Jurkat, Clone E6-1 (cell line): ENCODE measurements at regions not wholly inside any gene's neighbourhood (a gene's known extent, or its start where the extent isn't known, plus 50 kb on each side); places are given as distances from the start of the nearest gene placed in this dataset.
"Not testable (repeated sequence)": the region's sequence is repeated elsewhere in the genome, so short reads cannot be mapped to it uniquely, and the experiment has no call there.

Experiments
- DNase-seq: peaks from one replicate; pipeline ENCODE4 v3.0.0-alpha.2; 2011; ENCODE audit warnings: low read depth, low spot score
- H3K4me3 ChIP-seq: 2 replicates; pipeline ENCODE4 v1.5.1; 2011; ENCODE audit warnings: mild to moderate bottlenecking, low read length, control low read depth, moderate library complexity

GRCh38 chr3:66885326-66886000 is 112.6 kb upstream of the KBTBD8 start:
- no peak for DNase-seq
- no peak overlapping the region for H3K4me3 ChIP-seq

GRCh38 chr3:66889750-66890494 is 108.2 kb upstream of the KBTBD8 start:
- DNase-seq: no peak
- no peak overlapping the region for H3K4me3 ChIP-seq

- no peak for DNase-seq
These were observed 100.0 kb upstream of the KBTBD8 start for GRCh38 chr3:66898155-66898554.

GRCh38 chr3:66904336-66904735 is 93.8 kb upstream of the KBTBD8 start:
- H3K4me3 ChIP-seq: no peak overlapping the region
- DNase-seq: no peak

More at GRCh38 chr3:66898155-66898554, 100.0 kb upstream of the KBTBD8 start:
- no peak overlapping the region for H3K4me3 ChIP-seq

- no peak overlapping the region for H3K4me3 ChIP-seq
- no peak for DNase-seq
These were observed 93.1 kb upstream of the KBTBD8 start for GRCh38 chr3:66904831-66905493.

- DNase-seq: no peak
- no peak overlapping the region for H3K4me3 ChIP-seq
These were observed 91.0 kb upstream of the KBTBD8 start for GRCh38 chr3:66907136-66907535.

GRCh38 chr3:66910266-66911055 is 87.6 kb upstream of the KBTBD8 start:
- H3K4me3 ChIP-seq: no peak overlapping the region
- DNase-seq: no peak

GRCh38 chr3:66912306-66912705 is 85.8 kb upstream of the KBTBD8 start:
- no peak overlapping the region for H3K4me3 ChIP-seq
- no peak for DNase-seq

- H3K4me3 ChIP-seq: no peak overlapping the region
- DNase-seq: no peak
These were observed 76.0 kb upstream of the KBTBD8 start for GRCh38 chr3:66922058-66922457.

- H3K4me3 ChIP-seq: no peak overlapping the region
- no peak for DNase-seq
These were observed 74.1 kb upstream of the KBTBD8 start for GRCh38 chr3:66923969-66924368.

- DNase-seq: no peak
- H3K4me3 ChIP-seq: no peak overlapping the region
These were observed 69.9 kb upstream of the KBTBD8 start for GRCh38 chr3:66928252-66928651.

- no peak overlapping the region for H3K4me3 ChIP-seq
- DNase-seq: no peak
These were observed 66.8 kb upstream of the KBTBD8 start for GRCh38 chr3:66931291-66931690.

GRCh38 chr3:66931699-66932098 is 66.4 kb upstream of the KBTBD8 start:
- no peak for DNase-seq
- no peak overlapping the region for H3K4me3 ChIP-seq

- H3K4me3 ChIP-seq: no peak overlapping the region
- no peak for DNase-seq
These were observed 64.9 kb upstream of the KBTBD8 start for GRCh38 chr3:66933233-66933632.

- H3K4me3 ChIP-seq: no peak overlapping the region
These were observed 64.1 kb upstream of the KBTBD8 start for GRCh38 chr3:66934041-66934440.

GRCh38 chr3:66934725-66935124 is 63.4 kb upstream of the KBTBD8 start:
- no peak overlapping the region for H3K4me3 ChIP-seq
- no peak for DNase-seq

More at GRCh38 chr3:66934041-66934440, 64.1 kb upstream of the KBTBD8 start:
- no peak for DNase-seq

GRCh38 chr3:66937041-66937440 is 61.1 kb upstream of the KBTBD8 start:
- DNase-seq, H3K4me3 ChIP-seq: not testable (repeated sequence)

- no peak overlapping the region for H3K4me3 ChIP-seq
- DNase-seq: peak; percentile 50
These were observed 59.7 kb upstream of the KBTBD8 start for GRCh38 chr3:66938338-66938963.

- no peak for DNase-seq
- H3K4me3 ChIP-seq: no peak overlapping the region
These were observed 50.1 kb upstream of the KBTBD8 start for GRCh38 chr3:66948041-66948440.
